ENCODE measurements at regions not wholly inside any gene's neighbourhood (a gene's known extent, or its start where the extent isn't known, plus 50 kb on each side); places are given as distances from the start of the nearest gene placed in this dataset.

- TF ChIP-seq, protein P1, sequence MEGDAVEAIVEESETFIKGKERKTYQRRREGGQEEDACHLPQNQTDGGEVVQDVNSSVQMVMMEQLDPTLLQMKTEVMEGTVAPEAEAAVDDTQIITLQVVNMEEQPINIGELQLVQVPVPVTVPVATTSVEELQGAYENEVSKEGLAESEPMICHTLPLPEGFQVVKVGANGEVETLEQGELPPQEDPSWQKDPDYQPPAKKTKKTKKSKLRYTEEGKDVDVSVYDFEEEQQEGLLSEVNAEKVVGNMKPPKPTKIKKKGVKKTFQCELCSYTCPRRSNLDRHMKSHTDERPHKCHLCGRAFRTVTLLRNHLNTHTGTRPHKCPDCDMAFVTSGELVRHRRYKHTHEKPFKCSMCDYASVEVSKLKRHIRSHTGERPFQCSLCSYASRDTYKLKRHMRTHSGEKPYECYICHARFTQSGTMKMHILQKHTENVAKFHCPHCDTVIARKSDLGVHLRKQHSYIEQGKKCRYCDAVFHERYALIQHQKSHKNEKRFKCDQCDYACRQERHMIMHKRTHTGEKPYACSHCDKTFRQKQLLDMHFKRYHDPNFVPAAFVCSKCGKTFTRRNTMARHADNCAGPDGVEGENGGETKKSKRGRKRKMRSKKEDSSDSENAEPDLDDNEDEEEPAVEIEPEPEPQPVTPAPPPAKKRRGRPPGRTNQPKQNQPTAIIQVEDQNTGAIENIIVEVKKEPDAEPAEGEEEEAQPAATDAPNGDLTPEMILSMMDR (IDR thresholded peaks at IDR 0.05): no peak
- FAIRE-seq: no peak
- WGBS, 2 donors: 37 to 42% methylated on average over 4 of the region's 4 CpGs
- no peak for DNase-seq
- intact Hi-C loops (cut with DNase I): no loop called here
- Histone ChIP-seq H3K27me3 (no peaks in the 10 kb centered on the region), H3K9me3 (no peaks in the 10 kb centered on the region), H3K27ac (no peak overlapping the region), H3K4me3 (no peak overlapping the region), H3K36me3 (no peaks in the 10 kb centered on the region), H3K4me1 (no peaks in the 10 kb centered on the region)
- ATAC-seq: no peak
Measured at GRCh38 chr2:21498016-21498415, 374.2 kb downstream of the TDRD15 start.

- H3K9me3 ChIP-seq: no peaks in the 10 kb centered on the region
- intact Hi-C loops (cut with DNase I): no loop called here
- TF ChIP-seq, protein P1 (IDR thresholded peaks at IDR 0.05): no peak
- no peak for ATAC-seq
- H3K36me3 ChIP-seq: no peaks in the 10 kb centered on the region
- 29 to 38% methylated on average over 4 of the region's 4 CpGs for WGBS, 2 donors
- no peaks in the 10 kb centered on the region for H3K27me3 ChIP-seq
- no peak overlapping the region for H3K27ac ChIP-seq
- H3K4me1 ChIP-seq: no peaks in the 10 kb centered on the region
- DNase-seq: no peak
- H3K4me3 ChIP-seq: no peak overlapping the region
- peak; percentile 23 for FAIRE-seq
Measured at GRCh38 chr2:21500401-21500945, 376.7 kb downstream of the TDRD15 start.

- TF ChIP-seq, protein P1 (IDR thresholded peaks at IDR 0.05): no peak
- H3K9me3 ChIP-seq: no peaks in the 10 kb centered on the region
- WGBS, 2 donors: 74 to 75% methylated on average over 5 of the region's 5 CpGs
- no peak for ATAC-seq
- no peaks in the 10 kb centered on the region for H3K27me3 ChIP-seq
- no peak overlapping the region for H3K4me3 ChIP-seq
- intact Hi-C loops (cut with DNase I): no loop called here
- DNase-seq: no peak
- H3K4me1 ChIP-seq: no peaks in the 10 kb centered on the region
- FAIRE-seq: no peak
- no peaks in the 10 kb centered on the region for H3K36me3 ChIP-seq
- H3K27ac ChIP-seq: no peak overlapping the region
Measured at GRCh38 chr2:21501376-21502027, 377.7 kb downstream of the TDRD15 start.

GRCh38 chr2:21515903-21516302 lies 392.1 kb downstream of the TDRD15 start:
- H3K4me3 ChIP-seq: no peak overlapping the region
- intact Hi-C loops (cut with DNase I): no loop called here

GRCh38 chr2:21519412-21519811 lies 395.6 kb downstream of the TDRD15 start:
- ATAC-seq: no peak
- Histone ChIP-seq H3K27ac (no peak overlapping the region), H3K27me3 (no peaks in the 10 kb centered on the region), H3K4me1 (no peaks in the 10 kb centered on the region), H3K9me3 (no peaks in the 10 kb centered on the region), H3K36me3 (no peaks in the 10 kb centered on the region), H3K4me3 (no peak overlapping the region)
- DNase-seq: no peak
- FAIRE-seq: no peak
- intact Hi-C loops (cut with DNase I): no loop called here
- WGBS, 2 donors: 67 to 69% methylated on average over 1 of the region's 1 CpG
- TF ChIP-seq, protein P1 (IDR thresholded peaks at IDR 0.05): no peak

More at GRCh38 chr2:21515903-21516302, 392.1 kb downstream of the TDRD15 start:
- H3K9me3 ChIP-seq: no peaks in the 10 kb centered on the region
- no peak overlapping the region for H3K27ac ChIP-seq
- TF ChIP-seq, protein P1 (IDR thresholded peaks at IDR 0.05): no peak
- DNase-seq (no peak), FAIRE-seq (no peak), ATAC-seq (no peak)
- no peaks in the 10 kb centered on the region for H3K36me3 ChIP-seq
- no peaks in the 10 kb centered on the region for H3K4me1 ChIP-seq
- 62 to 72% methylated on average over 1 of the region's 1 CpG for WGBS, 2 donors
- H3K27me3 ChIP-seq: no peaks in the 10 kb centered on the region

Data from pancreas (tissue), 10 donors.